ENCODE measurements at regions not wholly inside any gene's neighbourhood (a gene's known extent, or its start where the extent isn't known, plus 50 kb on each side); places are given as distances from the start of the nearest gene placed in this dataset.

DNA sequence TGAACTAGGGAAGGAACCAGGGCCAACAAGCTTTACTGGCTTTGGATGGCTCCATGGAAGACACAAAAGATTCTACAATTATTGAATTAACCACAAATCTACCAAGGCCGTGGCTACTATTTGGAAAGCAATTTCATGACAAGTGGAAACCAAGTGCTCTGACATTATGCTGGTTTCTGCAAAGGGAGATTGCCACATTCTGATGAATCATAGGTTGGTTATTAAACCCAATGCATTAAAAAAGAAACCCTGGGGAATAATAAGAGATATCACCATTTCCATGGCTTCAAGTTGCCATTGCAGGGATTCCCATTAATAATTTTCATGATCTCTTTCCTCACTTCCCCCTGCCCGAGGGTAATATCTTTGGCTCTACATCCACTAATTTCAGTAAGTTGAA, 359.2 kb upstream of the NCAM2 start:
- DNase-seq (ENCODE audit: low read depth), result no peak

DNA sequence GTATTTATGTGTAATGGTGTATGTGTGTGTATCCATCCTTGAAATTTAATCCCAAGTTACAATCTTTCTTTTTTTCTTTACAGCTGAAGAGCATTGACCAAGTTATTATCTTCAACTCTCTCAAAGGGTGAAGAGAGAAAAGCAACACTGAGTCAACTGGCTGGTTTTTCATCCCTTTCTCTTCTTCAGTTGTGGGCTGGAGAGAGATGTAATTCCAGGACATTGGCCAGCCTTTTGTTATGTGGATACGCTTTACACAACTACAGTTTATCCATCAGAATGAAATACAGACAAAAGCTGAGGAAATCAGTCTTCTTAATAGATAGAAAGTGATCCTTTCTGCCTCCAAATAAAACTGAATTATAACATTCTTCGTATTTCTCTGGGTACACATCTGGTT, 357.0 kb upstream of the NCAM2 start:
- no peak for DNase-seq (ENCODE audit: low read depth)

DNA sequence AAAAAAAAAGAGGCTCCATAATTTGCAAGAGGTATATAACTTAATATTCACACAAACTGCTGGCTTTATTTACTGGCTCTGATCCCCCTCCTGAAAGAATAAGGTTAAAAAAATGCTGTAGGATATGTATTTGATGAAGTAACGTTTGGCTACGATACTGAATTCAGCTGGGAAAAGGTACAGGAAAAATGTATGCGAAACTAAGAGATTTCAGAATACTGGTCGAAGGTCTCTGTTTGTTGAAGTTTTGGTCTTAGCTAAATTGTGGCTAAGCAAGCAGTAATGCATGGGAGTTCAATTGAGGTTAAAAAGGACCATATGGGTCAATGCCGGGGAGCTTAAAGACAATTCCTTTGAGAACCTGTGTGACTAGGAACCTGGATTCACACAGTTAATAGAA, 355.5 kb upstream of the NCAM2 start:
- no peak for DNase-seq (ENCODE audit: low read depth)

DNA sequence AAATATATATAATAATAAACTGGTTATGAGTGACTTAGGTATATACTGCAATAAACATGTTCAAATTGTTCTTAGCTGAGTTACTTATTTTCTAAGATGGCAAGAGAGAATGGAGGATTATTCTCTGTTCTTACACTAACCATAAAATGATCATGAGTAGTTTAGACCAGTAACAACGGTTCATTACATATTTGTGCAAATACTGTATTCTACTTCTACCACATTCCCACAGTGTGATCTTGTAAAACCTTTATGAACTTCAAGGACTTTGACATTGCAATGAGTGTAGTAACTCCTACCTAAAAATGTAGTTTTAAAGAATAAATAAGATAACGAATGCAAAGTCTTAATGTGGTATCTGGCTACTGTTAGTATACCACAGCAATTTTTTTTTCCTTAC, 353.7 kb upstream of the NCAM2 start:
- no peak for DNase-seq (ENCODE audit: low read depth)

DNA sequence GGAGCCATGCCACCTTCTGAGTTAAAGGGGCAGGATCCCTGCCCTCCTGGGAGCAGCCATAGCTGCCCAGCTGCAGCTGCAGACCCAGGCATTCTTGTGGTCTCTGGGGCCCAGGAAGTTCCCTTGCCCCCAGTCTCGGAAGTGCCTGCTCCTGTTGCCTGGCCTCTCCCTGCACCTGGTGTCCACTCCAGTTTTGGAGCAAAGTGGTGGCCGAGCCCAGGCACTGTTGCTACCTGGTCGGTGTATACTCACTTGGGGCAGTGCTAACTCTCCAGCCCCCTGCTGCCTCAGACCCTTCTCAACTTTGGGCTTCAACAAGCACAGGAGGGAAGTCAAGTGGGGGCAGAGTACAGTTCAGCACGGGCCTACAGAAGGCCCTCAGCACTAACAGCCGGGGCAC, 352.9 kb upstream of the NCAM2 start:
- no peak for DNase-seq (ENCODE audit: low read depth)

DNA sequence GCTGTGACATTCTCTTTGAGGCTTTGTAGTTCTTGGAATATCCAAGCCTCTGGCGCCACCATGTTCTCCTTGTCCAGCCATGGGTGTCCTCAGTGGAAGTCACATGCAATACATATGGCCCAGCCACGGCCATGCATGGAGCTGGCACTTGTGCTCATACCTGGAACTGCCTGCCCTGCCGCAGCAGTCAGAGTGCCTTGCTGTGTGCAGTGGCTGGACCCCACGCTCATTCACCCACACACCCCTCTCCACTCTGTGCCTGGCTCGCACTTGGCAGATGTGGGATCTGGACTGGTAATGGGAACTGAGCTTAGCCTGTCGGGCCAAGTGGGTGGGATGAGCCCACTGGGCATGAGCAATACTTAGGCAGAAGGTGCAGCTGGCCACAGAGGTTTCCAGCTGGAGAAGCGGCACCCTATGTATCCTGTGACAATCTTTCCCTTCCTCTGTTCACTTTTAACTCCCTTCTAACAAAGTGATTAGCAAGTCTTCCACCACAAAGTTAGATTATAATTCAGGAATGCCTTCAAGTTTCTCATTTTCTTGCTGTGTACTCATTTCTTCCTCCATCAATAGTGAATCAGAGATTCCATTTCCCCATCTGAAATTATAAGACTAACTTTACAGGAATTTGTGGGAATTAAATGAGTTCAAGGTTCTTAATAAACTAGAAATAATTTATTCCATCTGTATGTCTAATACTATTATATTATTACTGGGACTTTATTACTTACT, 351.6 kb upstream of the NCAM2 start:
- no peak for DNase-seq (ENCODE audit: low read depth)

DNA sequence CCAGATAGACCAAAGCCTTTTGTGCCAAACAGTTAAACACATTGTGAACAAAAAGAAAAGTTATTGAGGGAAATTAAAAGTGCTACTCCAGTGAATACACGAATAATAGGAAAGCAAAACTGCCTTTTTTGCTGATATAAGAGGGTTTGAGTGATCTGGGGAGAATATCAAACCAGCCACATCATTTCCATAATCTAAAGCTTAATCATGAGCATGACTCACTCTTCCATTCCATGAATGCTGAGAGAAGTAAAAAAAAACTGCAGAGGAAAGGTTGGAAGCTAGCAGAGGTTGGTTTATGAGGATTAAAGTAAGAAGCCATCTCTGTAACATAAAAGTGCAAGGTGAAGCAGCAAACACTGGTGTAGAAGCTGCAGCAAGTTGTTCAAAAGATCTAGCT, 350.6 kb upstream of the NCAM2 start:
- DNase-seq (ENCODE audit: low read depth), result no peak

DNA sequence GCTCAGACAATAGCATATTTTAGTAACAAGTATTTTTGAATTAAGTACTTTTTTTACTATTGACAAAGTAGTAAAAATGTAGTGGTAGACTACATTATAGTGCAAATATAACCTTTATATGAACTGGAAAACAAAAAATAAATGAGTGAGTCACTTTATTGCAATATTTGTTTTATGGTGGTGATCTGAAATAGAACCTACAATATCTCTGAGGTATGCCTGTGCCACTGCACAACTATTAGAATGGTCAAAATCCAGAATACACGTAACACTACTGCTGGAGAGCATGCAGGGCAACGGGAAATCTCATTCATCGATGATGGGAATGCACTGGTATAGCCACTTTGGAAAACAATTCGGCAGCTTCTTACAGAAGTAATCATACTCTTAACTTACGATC, 349.0 kb upstream of the NCAM2 start:
- no peak for DNase-seq (ENCODE audit: low read depth)

DNA sequence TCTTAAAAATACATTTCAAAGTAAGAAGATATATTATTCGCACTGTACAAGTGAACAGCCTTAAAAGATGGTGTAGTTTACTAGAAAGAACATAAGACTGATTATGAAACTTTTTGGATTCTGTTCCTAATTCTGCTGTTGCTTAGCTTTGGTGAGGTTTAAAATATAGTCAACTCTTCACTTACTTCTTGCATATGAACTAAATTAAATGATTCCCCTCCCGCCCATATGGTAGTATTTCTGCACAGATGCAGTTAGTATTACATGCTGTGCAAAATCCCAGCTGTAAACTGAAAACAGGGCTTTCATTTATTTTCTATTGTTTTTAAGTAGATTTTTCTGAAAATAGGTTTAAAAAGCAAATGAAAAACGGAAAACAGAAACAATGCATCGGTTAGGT, 345.4 kb upstream of the NCAM2 start:
- DNase-seq (ENCODE audit: low read depth), result no peak

DNA sequence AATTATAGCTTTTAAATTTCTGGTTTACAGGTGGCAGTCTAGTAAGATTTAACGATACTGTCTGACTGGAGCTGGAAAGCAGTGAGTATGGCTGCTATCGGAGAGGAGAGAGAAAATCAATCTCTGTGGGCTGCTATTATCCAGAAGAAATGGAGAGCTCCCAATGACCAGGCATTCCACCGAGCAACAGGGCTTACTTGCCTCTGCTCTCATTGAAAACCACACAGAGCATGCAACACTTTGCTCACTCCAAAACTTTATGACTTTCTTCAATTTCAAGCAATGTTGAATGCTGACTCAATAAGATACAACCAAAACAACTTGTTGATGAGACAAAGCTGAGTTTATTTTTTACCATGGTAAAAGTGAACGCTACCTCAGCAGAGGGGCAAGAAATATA, 337.0 kb upstream of the NCAM2 start:
- DNase-seq (ENCODE audit: low read depth), result no peak

DNA sequence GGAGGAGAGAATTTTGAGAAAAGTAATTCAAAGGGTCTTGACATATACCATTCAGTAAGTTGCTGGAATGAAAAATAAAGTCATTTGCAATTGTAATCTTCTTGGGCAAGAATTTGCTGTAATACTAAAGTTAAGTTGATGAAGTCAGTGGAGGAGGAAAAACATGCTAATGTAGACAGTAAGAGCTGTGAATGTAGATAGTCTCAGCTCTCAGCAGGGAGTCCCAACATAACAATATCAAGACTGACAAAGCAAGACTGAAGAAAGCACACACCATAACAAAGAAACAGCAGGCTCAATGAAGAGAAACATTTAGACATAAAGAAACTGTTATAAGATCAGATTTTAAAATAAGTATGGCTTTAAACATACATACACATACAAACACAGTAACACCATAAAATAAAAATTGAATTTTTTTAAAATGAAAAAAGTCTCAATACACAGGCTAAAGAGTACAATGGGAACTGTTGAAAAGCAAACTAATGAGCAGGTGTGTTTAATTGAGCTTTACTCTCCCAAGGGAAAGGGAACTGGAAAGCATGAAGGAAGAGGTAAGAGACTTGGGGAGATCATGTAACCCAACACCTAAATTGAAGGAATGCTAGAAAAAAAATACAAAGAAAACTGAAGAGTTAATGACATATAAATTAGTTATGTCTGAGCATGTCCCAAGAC, 336.3 kb upstream of the NCAM2 start:
- no peak for DNase-seq (ENCODE audit: low read depth)

DNA sequence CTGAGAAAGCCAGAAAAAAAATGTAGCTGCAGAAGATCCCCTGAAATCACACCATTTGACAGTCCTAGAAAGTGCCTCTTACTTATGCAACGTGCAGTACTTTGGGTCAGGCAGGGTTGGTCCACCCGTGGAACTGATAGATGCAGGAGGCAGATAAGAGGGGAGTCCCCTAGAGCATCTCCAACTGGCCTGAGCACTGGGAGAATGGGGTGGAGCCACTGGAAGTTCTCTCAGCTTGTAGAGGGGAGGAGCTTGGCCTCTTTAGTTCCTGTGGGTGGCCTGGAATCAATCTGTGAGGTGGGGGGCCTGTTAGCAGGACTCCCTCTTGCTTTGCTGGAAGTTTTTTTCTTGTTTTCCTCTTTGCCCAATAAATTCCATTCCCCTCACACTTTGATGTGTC, 335.7 kb upstream of the NCAM2 start:
- DNase-seq (ENCODE audit: low read depth), result no peak

DNA sequence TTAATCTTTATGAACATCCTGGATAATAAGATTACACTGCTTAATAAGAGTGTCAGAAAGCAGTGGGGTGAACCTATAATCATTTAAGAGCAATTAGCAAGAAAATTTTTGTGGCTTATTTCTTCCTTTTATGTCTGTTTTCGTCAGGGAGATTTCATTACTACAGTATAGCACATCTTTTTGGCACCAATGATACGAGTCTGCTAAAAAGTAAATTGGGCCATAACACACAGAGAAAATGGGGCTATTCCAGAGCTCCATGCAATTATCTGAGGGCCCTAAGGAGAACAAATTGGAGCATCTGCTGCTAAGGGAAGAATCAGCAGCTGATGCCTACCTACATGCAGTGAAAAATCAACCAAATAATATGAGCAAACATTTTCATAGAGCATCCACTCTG, 330.3 kb upstream of the NCAM2 start:
- no peak for DNase-seq (ENCODE audit: low read depth)

DNA sequence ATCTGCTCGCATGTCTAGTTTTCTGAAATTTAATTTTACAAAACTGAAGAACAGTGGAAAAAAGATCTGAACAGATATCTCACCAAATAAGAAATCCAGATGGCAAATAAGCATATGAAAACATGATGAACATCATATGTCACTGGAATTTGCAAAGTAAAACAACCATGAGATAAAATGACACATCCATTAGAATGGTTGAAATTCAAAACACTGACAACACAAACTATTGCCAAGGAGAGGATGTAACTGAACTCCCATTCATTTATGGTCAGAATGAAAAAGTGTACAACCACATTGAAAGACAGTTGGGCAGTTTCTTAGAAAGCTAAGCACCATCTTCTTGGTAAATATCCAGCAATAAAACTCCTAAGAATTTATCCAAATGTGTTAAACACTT, 312.7 kb upstream of the NCAM2 start:
- no peak for DNase-seq (ENCODE audit: low read depth)

DNA sequence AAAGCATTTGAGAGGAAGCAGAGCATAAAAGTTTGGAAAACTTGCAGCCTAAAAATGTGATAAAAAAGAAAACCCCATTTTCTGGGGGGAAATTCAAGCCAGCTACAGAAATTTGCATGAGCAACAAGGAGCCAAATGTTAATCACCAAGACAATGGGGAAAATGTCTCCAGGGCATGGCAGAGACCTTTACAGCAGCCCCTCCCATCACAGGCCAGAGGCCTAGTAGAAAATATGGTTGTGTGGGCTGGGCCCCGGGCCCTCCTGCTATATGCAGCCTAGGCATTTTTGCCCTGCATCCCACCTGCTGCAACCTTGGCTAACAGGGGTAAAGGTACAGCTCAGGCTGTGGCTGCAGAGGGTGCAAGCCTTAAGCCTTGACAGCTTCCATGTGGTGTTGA, 299.6 kb upstream of the NCAM2 start:
- DNase-seq (ENCODE audit: low read depth), result no peak

DNA sequence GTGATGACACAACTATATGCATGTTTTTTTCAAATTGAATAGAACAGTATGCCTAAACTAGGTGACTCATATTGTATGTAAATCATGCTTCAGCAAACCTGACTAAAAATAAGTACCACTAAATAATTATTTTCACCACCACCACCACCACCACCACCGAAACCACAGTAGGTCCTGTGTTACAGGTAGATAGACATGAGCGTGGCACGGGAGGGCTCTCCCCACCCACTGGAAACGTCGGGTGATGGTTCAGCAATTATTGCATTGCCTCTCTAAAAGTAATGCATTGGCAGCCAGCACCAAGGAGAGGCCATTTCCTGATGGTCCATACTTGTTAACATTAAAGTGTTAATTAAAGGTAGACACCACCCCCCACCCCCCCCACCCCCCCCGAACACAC, 297.0 kb upstream of the NCAM2 start:
- no peak for DNase-seq (ENCODE audit: low read depth)

DNA sequence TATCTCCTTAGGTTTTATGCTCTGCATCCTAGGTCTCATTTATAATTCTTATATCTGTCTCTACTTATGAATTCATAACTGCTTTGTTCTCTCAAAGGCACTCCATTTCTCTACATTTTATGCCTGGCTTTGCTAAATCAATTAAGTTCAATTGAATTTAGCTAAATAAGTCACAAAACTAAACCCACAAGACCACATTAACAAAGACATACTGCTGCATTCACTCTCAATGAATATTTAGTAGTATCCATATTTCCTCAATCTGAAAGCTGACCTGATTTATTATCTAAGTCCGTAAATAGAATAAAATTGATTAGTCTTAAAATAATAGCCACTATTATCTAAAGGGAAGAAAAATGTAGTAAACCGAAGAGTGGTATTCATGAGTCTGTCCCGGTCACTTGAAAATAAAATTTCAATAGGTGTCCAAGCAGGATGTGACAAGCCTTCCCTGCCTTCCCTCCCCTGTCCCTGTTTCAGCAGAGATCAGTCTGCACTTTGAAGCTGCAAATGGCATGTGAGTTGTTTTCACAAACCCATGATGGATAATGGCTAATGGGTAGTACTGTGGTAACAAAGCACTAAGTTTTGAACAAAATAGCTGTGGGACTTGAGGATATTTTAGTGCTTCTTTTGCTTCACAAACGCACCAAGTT, 295.0 kb upstream of the NCAM2 start:
- no peak for DNase-seq (ENCODE audit: low read depth)

DNA sequence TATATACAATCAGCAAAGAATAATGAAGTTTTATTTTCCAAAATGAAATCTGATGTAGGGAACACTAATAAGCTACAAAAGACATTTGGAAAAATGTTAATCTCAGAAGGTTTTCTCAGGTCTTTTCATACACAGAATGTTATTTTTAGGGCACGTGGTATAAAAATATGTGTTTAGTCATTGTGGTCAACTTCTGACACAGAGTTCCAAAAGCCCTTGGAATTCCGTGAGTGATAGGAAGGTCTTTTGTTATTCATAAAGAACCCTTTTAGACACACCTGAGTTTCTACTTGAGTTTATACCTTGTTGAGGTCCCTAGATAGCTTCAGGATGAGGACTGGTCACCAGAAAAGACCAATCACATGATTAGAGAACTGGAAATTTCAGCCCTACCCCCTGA, 277.6 kb upstream of the NCAM2 start:
- DNase-seq (ENCODE audit: low read depth), result peak; percentile 0

DNA sequence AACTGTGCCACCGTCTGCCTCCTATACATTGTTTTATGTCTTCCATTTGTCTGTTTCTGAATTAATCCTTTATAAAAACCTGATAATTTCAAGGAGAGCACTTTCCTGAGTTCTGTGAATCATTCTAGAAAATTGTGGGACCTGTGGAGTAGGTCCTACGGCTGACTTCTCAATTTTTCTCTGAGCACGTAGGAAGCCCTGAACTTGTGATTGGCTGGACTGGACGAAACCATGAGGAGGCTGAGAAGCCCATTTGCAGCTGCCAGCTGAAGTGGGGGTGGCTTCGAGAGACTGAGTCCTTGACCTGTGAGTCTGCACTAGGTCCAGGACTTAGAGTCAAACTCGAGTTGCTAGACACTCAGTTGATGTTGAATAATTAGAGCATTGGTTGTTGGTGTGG, 277.1 kb upstream of the NCAM2 start:
- DNase-seq (ENCODE audit: low read depth), result no peak

DNA sequence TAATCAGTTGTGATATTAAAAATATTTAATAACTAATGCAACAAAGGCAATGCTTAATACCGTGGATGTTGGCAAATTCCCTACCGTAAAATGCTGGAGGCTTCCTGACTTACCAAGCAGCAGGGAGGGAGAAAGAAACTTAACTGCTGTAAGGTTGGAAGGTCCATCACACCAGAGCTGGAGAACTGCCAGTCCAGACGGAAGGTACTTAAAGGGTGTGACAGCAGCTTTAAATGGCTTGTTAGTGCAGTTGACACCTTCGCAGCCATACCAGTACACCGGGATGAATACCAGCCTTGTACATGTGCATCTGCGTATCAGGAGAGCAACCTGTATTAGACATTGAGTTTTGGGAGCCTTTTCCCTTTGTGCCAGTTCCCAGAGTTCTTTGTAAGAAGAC, 269.5 kb upstream of the NCAM2 start:
- DNase-seq (ENCODE audit: low read depth), result no peak

DNA sequence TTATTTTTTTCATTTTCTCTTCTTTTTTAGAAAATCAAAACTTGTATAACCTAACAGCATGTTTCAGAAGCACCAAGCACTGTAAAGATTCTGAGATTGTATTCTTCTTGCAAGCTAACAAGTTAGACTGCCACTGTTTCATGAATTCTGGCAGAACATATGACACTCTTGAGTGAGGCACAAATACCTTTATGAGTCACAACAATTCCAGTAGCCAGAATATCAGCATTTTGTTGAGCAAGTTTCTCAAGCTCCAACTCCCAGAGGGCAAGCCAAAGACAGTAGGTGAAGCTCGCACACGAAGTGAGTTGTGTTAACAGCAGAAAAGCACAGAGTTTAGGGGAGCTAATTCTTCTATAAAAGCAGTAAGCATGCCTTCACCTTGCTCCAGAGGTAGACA, 268.8 kb upstream of the NCAM2 start:
- no peak for DNase-seq (ENCODE audit: low read depth)

DNA sequence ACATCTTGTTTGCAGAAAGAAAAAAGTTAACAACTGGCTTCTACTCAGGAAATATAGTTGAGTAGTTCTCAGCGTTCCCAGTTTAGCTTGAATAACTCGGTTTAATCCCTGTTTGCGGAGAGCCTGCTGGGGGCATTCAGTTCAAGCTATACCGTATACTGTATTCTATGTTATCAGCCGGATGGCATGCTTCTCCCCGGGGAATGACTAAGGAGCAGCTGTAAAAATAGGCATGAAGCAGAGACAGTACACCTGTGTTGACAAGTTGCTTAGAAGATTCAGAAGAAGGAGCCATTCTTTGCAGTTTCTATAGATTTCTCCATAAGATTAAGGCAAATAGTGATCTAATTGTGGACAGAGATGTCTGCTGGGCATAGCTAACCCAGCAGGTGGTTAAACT, 267.8 kb upstream of the NCAM2 start:
- no peak for DNase-seq (ENCODE audit: low read depth)

DNA sequence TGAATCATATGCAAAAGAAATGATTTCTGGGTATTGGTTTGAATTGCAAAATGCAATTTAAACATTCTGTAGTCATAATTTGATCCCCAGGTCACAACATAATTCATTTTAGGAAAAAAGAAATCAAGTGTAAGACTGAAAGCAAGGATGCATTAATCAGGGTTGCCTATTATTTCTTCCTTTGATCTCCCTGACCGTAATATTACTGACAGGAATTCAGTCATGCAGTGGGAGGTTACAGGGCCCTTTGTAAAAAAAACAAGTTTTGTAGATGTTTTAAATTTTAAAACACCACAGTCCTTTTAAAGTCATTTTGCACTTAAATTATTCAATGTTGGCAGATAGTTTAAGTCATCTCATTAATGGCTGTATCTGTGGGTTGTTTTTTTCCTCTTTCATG, 263.0 kb upstream of the NCAM2 start:
- DNase-seq (ENCODE audit: low read depth), result no peak

Data from LHCN-M2 (cell line).